ENCODE measurements at regions not wholly inside any gene's neighbourhood (a gene's known extent, or its start where the extent isn't known, plus 50 kb on each side); places are given as distances from the start of the nearest gene placed in this dataset.

DNA sequence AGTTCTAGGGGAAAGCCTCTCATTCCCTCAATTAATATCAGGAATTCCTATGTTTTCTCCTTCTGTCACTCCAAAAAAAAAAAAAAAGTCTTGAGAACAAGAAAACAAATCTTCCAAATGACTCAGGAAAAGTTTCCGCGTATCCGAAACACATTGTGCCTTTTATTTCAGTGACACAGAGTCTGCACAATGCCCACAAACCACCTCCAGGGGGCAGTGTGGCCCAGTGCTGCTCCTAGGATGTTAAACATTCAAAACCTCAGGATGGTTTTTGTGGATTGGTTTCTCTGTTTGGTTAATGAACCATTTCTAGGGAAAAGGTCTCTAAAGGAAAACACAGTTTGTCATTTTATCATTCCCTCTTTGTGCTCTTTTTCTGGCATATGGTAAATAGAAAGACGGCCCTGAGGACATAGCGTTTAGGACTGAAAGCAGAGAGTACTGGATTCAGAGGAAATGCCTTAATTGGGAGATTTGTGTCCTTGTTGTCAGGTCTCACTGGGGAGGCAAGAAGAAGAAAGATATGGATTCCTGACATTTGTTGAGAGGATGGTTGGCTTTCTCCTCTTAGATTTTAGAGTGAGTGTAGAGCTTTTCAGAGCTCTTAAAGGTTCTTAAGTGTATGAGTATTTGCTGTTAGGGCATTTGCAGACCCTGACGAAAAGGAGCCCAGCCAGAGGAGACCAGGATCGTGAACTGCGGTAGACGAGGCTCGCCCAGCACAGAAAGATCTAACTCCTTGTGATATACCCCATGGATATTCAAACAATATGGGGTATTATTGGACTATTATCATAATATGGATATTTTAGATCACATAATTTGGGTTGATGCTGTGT is 65.7 kb upstream of the MAP9 start:
- TF ChIP-seq ZNF274 (IDR thresholded peaks at IDR 0.05; ENCODE audit: low read depth, low read length) (no peak), YY1 (IDR thresholded peaks at IDR 0.05; ENCODE audit: insufficient read depth, insufficient read length) (no peak), SUZ12 (IDR thresholded peaks at IDR 0.05; ENCODE audit: extremely low read depth, insufficient read depth, insufficient read length) (no peak)
